ENCODE measurements at regions not wholly inside any gene's neighbourhood (a gene's known extent, or its start where the extent isn't known, plus 50 kb on each side); places are given as distances from the start of the nearest gene placed in this dataset.

- TF ChIP-seq CTCF (conservative IDR thresholded peaks at IDR 0.05) (no peak), EZH2 (IDR thresholded peaks at IDR 0.05; ENCODE audit: low read depth) (no peak)
Measured at GRCh38 chr4:114383067-114383466, 215.5 kb upstream of the UGT8 start.

All from PC-9 (cell line).